Endodermal cell (in vitro differentiated cells): ENCODE measurements at regions not wholly inside any gene's neighbourhood (a gene's known extent, or its start where the extent isn't known, plus 50 kb on each side); places are given as distances from the start of the nearest gene placed in this dataset.

Source experiments
- DNase-seq: peaks from one replicate; pipeline ENCODE4 v3.0.0-alpha.2; 2017
- H3K27ac ChIP-seq: 2 replicates; pipeline ENCODE4 v1.5.1; 2013; ENCODE audit warnings: mild to moderate bottlenecking, low read depth, low read length, moderate library complexity
- H3K27me3 ChIP-seq: 2 replicates; pipeline ENCODE4 v1.6.1; 2013; ENCODE audit warnings: mild to moderate bottlenecking, low read length, moderate library complexity; ENCODE audit not compliant: insufficient read depth, control insufficient read depth, poor library complexity, severe bottlenecking
- H3K36me3 ChIP-seq: 2 replicates; pipeline ENCODE4 v1.7.0; 2013; ENCODE audit warnings: mild to moderate bottlenecking, low read length, moderate library complexity; ENCODE audit not compliant: control insufficient read depth, insufficient read depth
- H3K4me1 ChIP-seq: one replicate; pipeline ENCODE4 v1.7.0; 2013; ENCODE audit warnings: low read length; ENCODE audit not compliant: control insufficient read depth, insufficient read depth
- H3K4me3 ChIP-seq: 2 replicates; pipeline ENCODE4 v1.5.1; 2013; ENCODE audit warnings: mild to moderate bottlenecking, low read length, moderate library complexity
- H3K9ac ChIP-seq: 2 replicates; pipeline ENCODE4 v1.6.1; 2013; ENCODE audit warnings: mild to moderate bottlenecking, low read length, moderate library complexity; ENCODE audit not compliant: poor library complexity, severe bottlenecking; ENCODE audit errors: extremely low read depth
- H3K9me3 ChIP-seq: 2 replicates; pipeline ENCODE4 v1.6.1; 2013; ENCODE audit warnings: mild to moderate bottlenecking, low read length, moderate library complexity; ENCODE audit not compliant: control insufficient read depth
- H3K27ac Mint-ChIP-seq: 2 replicates; pipeline ENCODE4 v1.8.0; 2020; ENCODE audit warnings: mixed read lengths
- H3K27me3 Mint-ChIP-seq: 2 replicates; pipeline ENCODE4 v1.8.0; 2021; ENCODE audit warnings: mild to moderate bottlenecking, mixed read lengths; ENCODE audit not compliant: insufficient read depth
- H3K36me3 Mint-ChIP-seq: 2 replicates; pipeline ENCODE4 v1.8.0; 2020; ENCODE audit warnings: low read depth, mixed read lengths
- H3K4me1 Mint-ChIP-seq: 2 replicates; pipeline ENCODE4 v1.8.0; 2020; ENCODE audit warnings: mixed read lengths
- H3K4me3 Mint-ChIP-seq: 2 replicates; pipeline ENCODE4 v1.8.0; 2020; ENCODE audit warnings: mild to moderate bottlenecking, moderate library complexity, mixed read lengths
- H3K9me3 Mint-ChIP-seq: 2 replicates; pipeline ENCODE4 v1.8.0; 2020; ENCODE audit warnings: mild to moderate bottlenecking, mixed read lengths
- CTCF ChIP-seq: fragments of 200-600 bp; sonication (generic); conservative IDR thresholded peaks from 2 replicates; pipeline ENCODE4 v1.5.0; 2021; ENCODE audit warnings: antibody characterized with exemption, mild to moderate bottlenecking
- WGBS, 2 experiments: methylation state at CpG; one replicate each; pipeline versions ENCODE4 v1.1.5 to v1.1.7; 2013; ENCODE audit warnings: missing lambda C conversion rate in 2 of 2, mixed read lengths in 1 of 2; ENCODE audit not compliant: insufficient coverage in 1 of 2, insufficient read length in 1 of 2; 5-methylcytosine and 5-hydroxymethylcytosine counted together

- no peak overlapping the region for H3K27ac Mint-ChIP-seq
- H3K27ac ChIP-seq: no peak overlapping the region
- H3K9me3 Mint-ChIP-seq: peaks cover 53% of the 10 kb centered on the region
- no peak overlapping the region for H3K9ac ChIP-seq
- no peak for DNase-seq
- H3K4me3 Mint-ChIP-seq: no peak overlapping the region
- H3K27me3 Mint-ChIP-seq: no peaks in the 10 kb centered on the region
- WGBS, 2 experiments: 94% methylated on average over 2 of the region's 2 CpGs; no CpG with 5 or more reads in 1 of the 2 experiments
- no peak overlapping the region for H3K4me3 ChIP-seq
- no peaks in the 10 kb centered on the region for H3K36me3 Mint-ChIP-seq
- H3K4me1 ChIP-seq: peaks cover 7% of the 10 kb centered on the region
- no peaks in the 10 kb centered on the region for H3K36me3 ChIP-seq
- no peak for TF ChIP-seq CTCF
- peaks cover 20% of the 10 kb centered on the region for H3K4me1 Mint-ChIP-seq
- no peaks in the 10 kb centered on the region for H3K9me3 ChIP-seq
- H3K27me3 ChIP-seq: no peaks in the 10 kb centered on the region
Measured at GRCh38 chrX:46330513-46330912, 214.7 kb downstream of the ZNF674 start.

GRCh38 chrX:46328133-46328532 lies 217.1 kb downstream of the ZNF674 start:
- peak; percentile 75 for DNase-seq
- no peaks in the 10 kb centered on the region for H3K9me3 ChIP-seq
- H3K27me3 ChIP-seq: no peaks in the 10 kb centered on the region
- H3K27ac ChIP-seq: peak overlapping the region; percentile 82
- peaks cover 12% of the 10 kb centered on the region for H3K4me1 ChIP-seq
- Mint-ChIP-seq H3K27me3 (no peaks in the 10 kb centered on the region), H3K4me1 (peaks cover 28% of the 10 kb centered on the region), H3K36me3 (no peaks in the 10 kb centered on the region), H3K27ac (peak overlapping the region; percentile 99), H3K4me3 (no peak overlapping the region), H3K9me3 (peaks cover 49% of the 10 kb centered on the region)
- peak overlapping the region; percentile 95 for H3K9ac ChIP-seq
- no peaks in the 10 kb centered on the region for H3K36me3 ChIP-seq
- H3K4me3 ChIP-seq: no peak overlapping the region
- TF ChIP-seq CTCF: no peak
- WGBS, 2 experiments: 29% methylated on average over 1 of the region's 1 CpG; no CpG with 5 or more reads in 1 of the 2 experiments

GRCh38 chrX:46327566-46328115 lies 217.6 kb downstream of the ZNF674 start:
- Histone ChIP-seq H3K4me3 (peak overlapping the region; percentile 77), H3K27ac (peak overlapping the region; percentile 82), H3K36me3 (no peaks in the 10 kb centered on the region), H3K9me3 (no peaks in the 10 kb centered on the region), H3K27me3 (no peaks in the 10 kb centered on the region), H3K4me1 (peaks cover 12% of the 10 kb centered on the region), H3K9ac (peak overlapping the region; percentile 95)
- Mint-ChIP-seq H3K36me3 (no peaks in the 10 kb centered on the region), H3K27me3 (no peaks in the 10 kb centered on the region), H3K27ac (peak overlapping the region; percentile 99), H3K9me3 (peaks cover 50% of the 10 kb centered on the region), H3K4me1 (peaks cover 26% of the 10 kb centered on the region), H3K4me3 (peak overlapping the region; percentile 58)
- peak; percentile 95 for DNase-seq
- WGBS, 2 experiments: 4 to 6% methylated on average over 4 to 7 of the region's 7 CpGs
- no peak for TF ChIP-seq CTCF
